GM23338 (cell line): ENCODE measurements at regions not wholly inside any gene's neighbourhood (a gene's known extent, or its start where the extent isn't known, plus 50 kb on each side); places are given as distances from the start of the nearest gene placed in this dataset.

ENCODE experiments used
- ATAC-seq: fragments of 200-7000 bp; cut with Tn5 transposase; 3 replicates; pipeline ENCODE4 v1.9.1; 2020
- DNase-seq: peaks from one replicate; pipeline ENCODE4 v3.0.0-alpha.2; 2015; ENCODE audit warnings: low spot score
- H2AFZ ChIP-seq: fragments of 200-600 bp; sonication (generic); 2 replicates; pipeline ENCODE4 v1.8.0; 2016; ENCODE audit warnings: antibody characterized with exemption, mild to moderate bottlenecking, moderate library complexity
- H3F3A ChIP-seq: fragments of 200-600 bp; sonication (generic); replicated peaks from 2 replicates; pipeline ENCODE4 v1.8.0; 2017; ENCODE audit warnings: antibody characterized with exemption, mixed run types, low read depth
- H3K27ac ChIP-seq: fragments of 200-600 bp; sonication (generic); 2 replicates; pipeline ENCODE4 v1.6.1; 2016; ENCODE audit warnings: low read depth
- H3K27me3 ChIP-seq: fragments of 200-600 bp; sonication (generic); 2 replicates; pipeline ENCODE4 v1.8.0; 2016; ENCODE audit warnings: mild to moderate bottlenecking, mixed run types, moderate library complexity; ENCODE audit not compliant: insufficient read depth
- H3K36me3 ChIP-seq: fragments of 200-600 bp; sonication (generic); 2 replicates; pipeline ENCODE4 v1.8.0; 2016; ENCODE audit warnings: mild to moderate bottlenecking; ENCODE audit not compliant: insufficient read depth
- H3K4me1 ChIP-seq: fragments of 200-600 bp; sonication (generic); 2 replicates; pipeline ENCODE4 v1.8.0; 2016; ENCODE audit warnings: mild to moderate bottlenecking, moderate library complexity; ENCODE audit not compliant: insufficient read depth
- H3K4me2 ChIP-seq: fragments of 200-600 bp; sonication (generic); 2 replicates; pipeline ENCODE4 v1.7.1; 2017; ENCODE audit warnings: mixed run types
- H3K4me3 ChIP-seq: fragments of 200-600 bp; sonication (generic); 2 replicates; pipeline ENCODE4 v1.6.1; 2016; ENCODE audit warnings: mixed run types
- H3K79me2 ChIP-seq: fragments of 200-600 bp; sonication (generic); replicated peaks from 2 replicates; pipeline ENCODE4 v1.8.0; 2017; ENCODE audit warnings: mild to moderate bottlenecking; ENCODE audit not compliant: insufficient read depth
- H3K9me2 ChIP-seq: fragments of 200-600 bp; sonication (generic); 2 replicates; pipeline ENCODE4 v1.8.0; 2017; ENCODE audit not compliant: insufficient read depth
- H4K20me1 ChIP-seq: fragments of 200-600 bp; sonication (generic); replicated peaks from 2 replicates; pipeline ENCODE4 v1.8.0; 2017; ENCODE audit warnings: mild to moderate bottlenecking; ENCODE audit not compliant: insufficient read depth
- H3K27ac Mint-ChIP-seq: 2 replicates; pipeline ENCODE4 v1.8.0; 2020; ENCODE audit warnings: inconsistent platforms, mild to moderate bottlenecking, moderate library complexity, mixed read lengths
- H3K27me3 Mint-ChIP-seq: 3 replicates; pipeline ENCODE4 v1.8.0; 2022; ENCODE audit warnings: low read depth, mild to moderate bottlenecking, moderate library complexity, mixed read lengths, inconsistent platforms; ENCODE audit not compliant: insufficient read depth, poor library complexity
- H3K36me3 Mint-ChIP-seq: 3 replicates; pipeline ENCODE4 v1.8.0; 2021; ENCODE audit warnings: low read depth, mild to moderate bottlenecking, inconsistent platforms, moderate library complexity, mixed read lengths
- H3K4me1 Mint-ChIP-seq: 3 replicates; pipeline ENCODE4 v1.8.0; 2020; ENCODE audit warnings: mild to moderate bottlenecking, inconsistent platforms, mixed read lengths
- H3K4me3 Mint-ChIP-seq: 3 replicates; pipeline ENCODE4 v1.8.0; 2021; ENCODE audit warnings: moderate library complexity, mild to moderate bottlenecking, inconsistent platforms, mixed read lengths
- H3K9me3 Mint-ChIP-seq: 3 replicates; pipeline ENCODE4 v1.8.0; 2020; ENCODE audit warnings: moderate library complexity, mild to moderate bottlenecking, inconsistent platforms, mixed read lengths
- CREB1 ChIP-seq: fragments of 250-450 bp; sonication (Bioruptor Pico); IDR thresholded peaks from 2 replicates; pipeline ENCODE4 v1.5.0; 2020; ENCODE audit warnings: low read depth, mild to moderate bottlenecking, moderate library complexity
- ETS1 ChIP-seq: IDR thresholded peaks from 2 replicates; pipeline ENCODE4 v1.6.1; 2016; ENCODE audit warnings: antibody characterized with exemption
- JUNB ChIP-seq: IDR thresholded peaks from one replicate; pipeline ENCODE4 v1.6.1; 2016; ENCODE audit warnings: antibody characterized with exemption; ENCODE audit not compliant: unreplicated experiment
- POLR2AphosphoS5 ChIP-seq: IDR thresholded peaks from 2 replicates; pipeline ENCODE4 v1.6.1; 2016; ENCODE audit warnings: antibody characterized with exemption, low read depth
- REST ChIP-seq: IDR thresholded peaks from one replicate; pipeline ENCODE4 v1.6.1; 2018; ENCODE audit warnings: antibody characterized with exemption; ENCODE audit not compliant: unreplicated experiment
- ZNF114 ChIP-seq: fragments of 250-450 bp; sonication (Bioruptor Pico); IDR thresholded peaks from 2 replicates; pipeline ENCODE4 v1.5.0; 2020; ENCODE audit warnings: mild to moderate bottlenecking, moderate library complexity
- ZNF462 ChIP-seq: fragments of 250-450 bp; sonication (Bioruptor Pico); IDR thresholded peaks from 2 replicates; pipeline ENCODE4 v1.5.0; 2020; ENCODE audit warnings: mild to moderate bottlenecking, moderate library complexity

GRCh38 chr5:166165596-166165995, 2125.8 kb upstream of the WWC1 start:
- no peaks in the 10 kb centered on the region for H3K9me2 ChIP-seq
- Mint-ChIP-seq H3K27ac (0 out of 2 replicates have a peak overlapping the region, but pooled peaks have one; percentile 17), H3K4me1 (peaks cover 30% of the 10 kb centered on the region), H3K4me3 (no peak overlapping the region), H3K36me3 (no peaks in the 10 kb centered on the region), H3K27me3 (peaks cover 2% of the 10 kb centered on the region), H3K9me3 (no peaks in the 10 kb centered on the region)
- H3K4me2 ChIP-seq, result no peak overlapping the region
- no peaks in the 10 kb centered on the region for H4K20me1 ChIP-seq
- H3K4me1 ChIP-seq, result peaks cover 17% of the 10 kb centered on the region
- no peak overlapping the region for H3K4me3 ChIP-seq
- peak; percentile 89 for TF ChIP-seq REST
- TF ChIP-seq ZNF114 (CRISPR knock-in tag), result no peak
- ATAC-seq (peak; percentile 75), DNase-seq (peak; percentile 71)
- H2AFZ ChIP-seq, result no peak overlapping the region
- no peaks in the 10 kb centered on the region for H3K79me2 ChIP-seq
- H3K36me3 ChIP-seq, result no peaks in the 10 kb centered on the region
- no peaks in the 10 kb centered on the region for H3F3A ChIP-seq
- H3K27me3 ChIP-seq, result no peaks in the 10 kb centered on the region
- H3K27ac ChIP-seq, result peak overlapping the region; percentile 5; the same call in 1 of the 2 replicates

- no peak overlapping the region for H3K4me3 ChIP-seq
- H3K27me3 ChIP-seq, result no peaks in the 10 kb centered on the region
- no peaks in the 10 kb centered on the region for H3K9me2 ChIP-seq
- no peak overlapping the region for H3K4me2 ChIP-seq
- H3K9me3 Mint-ChIP-seq, result no peaks in the 10 kb centered on the region
- ATAC-seq, result peak; percentile 85
- H3K4me1 Mint-ChIP-seq, result peaks cover 30% of the 10 kb centered on the region
- H3K36me3 Mint-ChIP-seq, result no peaks in the 10 kb centered on the region
- H3K79me2 ChIP-seq, result no peaks in the 10 kb centered on the region
- H3K27ac Mint-ChIP-seq, result no peak overlapping the region
- DNase-seq, result peak; percentile 5
- H3K4me3 Mint-ChIP-seq, result no peak overlapping the region
- peaks cover 2% of the 10 kb centered on the region for H3K27me3 Mint-ChIP-seq
- H3F3A ChIP-seq, result no peaks in the 10 kb centered on the region
- peak overlapping the region; percentile 5; the same call in 1 of the 2 replicates for H3K27ac ChIP-seq
- H2AFZ ChIP-seq, result no peak overlapping the region
- H4K20me1 ChIP-seq, result no peaks in the 10 kb centered on the region
- peaks cover 17% of the 10 kb centered on the region for H3K4me1 ChIP-seq
- no peaks in the 10 kb centered on the region for H3K36me3 ChIP-seq
- TF ChIP-seq REST, result no peak
- TF ChIP-seq ETS1, result no peak
- no peak for TF ChIP-seq POLR2AphosphoS5
- no peak for TF ChIP-seq JUNB
- TF ChIP-seq ZNF114 (CRISPR knock-in tag), result no peak
- TF ChIP-seq CREB1, result no peak
- TF ChIP-seq ZNF462 (CRISPR knock-in tag), result no peak
Observed at GRCh38 chr5:166166071-166166470, 2125.4 kb upstream of the WWC1 start.
